KMS-11 (cell line): ENCODE measurements at regions not wholly inside any gene's neighbourhood (a gene's known extent, or its start where the extent isn't known, plus 50 kb on each side); places are given as distances from the start of the nearest gene placed in this dataset.
A peak's percentile ranks its signal among the peaks of the same experiment; 100 is the strongest.

Experiments
- H2AFZ ChIP-seq: fragments of 200-600 bp; sonication (generic); 2 replicates; pipeline ENCODE4 v1.6.1; 2016; ENCODE audit warnings: antibody characterized with exemption, mixed run types, low read depth
- H3K27ac ChIP-seq: fragments of 200-600 bp; sonication (generic); 2 replicates; pipeline ENCODE4 v1.6.1; 2016; ENCODE audit warnings: mild to moderate bottlenecking, mixed run types
- H3K27me3 ChIP-seq: fragments of 200-600 bp; sonication (generic); 2 replicates; pipeline ENCODE4 v1.6.1; 2017; ENCODE audit warnings: mild to moderate bottlenecking, low read depth, mixed run types, moderate library complexity; ENCODE audit not compliant: insufficient read depth
- H3K36me3 ChIP-seq: fragments of 200-600 bp; sonication (generic); 2 replicates; pipeline ENCODE4 v1.6.1; 2017; ENCODE audit warnings: mild to moderate bottlenecking, mixed run types; ENCODE audit not compliant: insufficient read depth
- H3K4me1 ChIP-seq: fragments of 200-600 bp; sonication (generic); 2 replicates; pipeline ENCODE4 v1.6.1; 2016; ENCODE audit warnings: mild to moderate bottlenecking, low read depth, mixed run types; ENCODE audit not compliant: poor library complexity, severe bottlenecking
- H3K4me2 ChIP-seq: fragments of 200-600 bp; sonication (generic); 2 replicates; pipeline ENCODE4 v1.7.0; 2016; ENCODE audit warnings: mild to moderate bottlenecking, mixed run types
- H3K4me3 ChIP-seq: fragments of 200-600 bp; sonication (generic); IDR thresholded peaks from 2 replicates; pipeline ENCODE4 v1.6.1; 2017; ENCODE audit warnings: low read depth, low read length, mixed read lengths; ENCODE audit not compliant: insufficient read depth
- H3K79me2 ChIP-seq: fragments of 200-600 bp; sonication (generic); 2 replicates; pipeline ENCODE4 v1.6.1; 2016; ENCODE audit warnings: low read depth, mixed run types; ENCODE audit not compliant: insufficient read depth
- H3K9ac ChIP-seq: fragments of 200-600 bp; sonication (generic); 2 replicates; pipeline ENCODE4 v1.6.1; 2016; ENCODE audit warnings: mild to moderate bottlenecking, mixed run types
- H4K20me1 ChIP-seq: fragments of 200-600 bp; sonication (generic); 2 replicates; pipeline ENCODE4 v1.6.1; 2016; ENCODE audit warnings: mild to moderate bottlenecking, mixed run types; ENCODE audit not compliant: insufficient read depth
- TF ChIP-seq, protein P1 (sequence below): fragments of 200-600 bp; sonication (generic); conservative IDR thresholded peaks from 2 replicates; pipeline ENCODE4 v1.6.1; 2017; ENCODE audit warnings: low read depth, mild to moderate bottlenecking, antibody characterized with exemption, low read length, moderate library complexity, mixed read lengths

DNA sequence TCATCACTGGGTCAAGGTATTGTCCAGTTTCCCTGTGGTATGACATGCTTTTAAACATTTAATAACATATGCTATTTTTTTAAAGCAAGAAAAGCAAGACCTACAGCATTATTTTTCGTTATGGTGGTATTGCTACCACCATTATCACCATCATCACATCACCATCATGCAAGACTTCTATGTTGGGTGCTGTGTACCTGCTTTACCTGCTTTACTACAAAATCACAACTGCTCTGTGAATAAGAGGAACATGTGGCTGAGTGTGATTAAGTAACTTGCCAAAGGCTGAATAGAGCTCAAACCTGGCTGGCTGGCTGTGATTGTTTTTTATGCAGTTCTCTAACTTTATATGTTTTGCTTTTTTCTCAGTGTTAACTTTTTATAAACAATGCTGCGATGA is 140.8 kb upstream of the CLINT1 start:
- Histone ChIP-seq H4K20me1 (no peaks in the 10 kb centered on the region), H3K4me2 (no peak overlapping the region), H3K79me2 (no peaks in the 10 kb centered on the region), H3K4me3 (no peak overlapping the region), H3K4me1 (peaks cover 1% of the 10 kb centered on the region), H3K27ac (no peak overlapping the region), H3K36me3 (no peaks in the 10 kb centered on the region), H3K9ac (no peak overlapping the region), H2AFZ (no peak overlapping the region), H3K27me3 (no peaks in the 10 kb centered on the region)
- TF ChIP-seq, protein P1, sequence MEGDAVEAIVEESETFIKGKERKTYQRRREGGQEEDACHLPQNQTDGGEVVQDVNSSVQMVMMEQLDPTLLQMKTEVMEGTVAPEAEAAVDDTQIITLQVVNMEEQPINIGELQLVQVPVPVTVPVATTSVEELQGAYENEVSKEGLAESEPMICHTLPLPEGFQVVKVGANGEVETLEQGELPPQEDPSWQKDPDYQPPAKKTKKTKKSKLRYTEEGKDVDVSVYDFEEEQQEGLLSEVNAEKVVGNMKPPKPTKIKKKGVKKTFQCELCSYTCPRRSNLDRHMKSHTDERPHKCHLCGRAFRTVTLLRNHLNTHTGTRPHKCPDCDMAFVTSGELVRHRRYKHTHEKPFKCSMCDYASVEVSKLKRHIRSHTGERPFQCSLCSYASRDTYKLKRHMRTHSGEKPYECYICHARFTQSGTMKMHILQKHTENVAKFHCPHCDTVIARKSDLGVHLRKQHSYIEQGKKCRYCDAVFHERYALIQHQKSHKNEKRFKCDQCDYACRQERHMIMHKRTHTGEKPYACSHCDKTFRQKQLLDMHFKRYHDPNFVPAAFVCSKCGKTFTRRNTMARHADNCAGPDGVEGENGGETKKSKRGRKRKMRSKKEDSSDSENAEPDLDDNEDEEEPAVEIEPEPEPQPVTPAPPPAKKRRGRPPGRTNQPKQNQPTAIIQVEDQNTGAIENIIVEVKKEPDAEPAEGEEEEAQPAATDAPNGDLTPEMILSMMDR: no peak

DNA sequence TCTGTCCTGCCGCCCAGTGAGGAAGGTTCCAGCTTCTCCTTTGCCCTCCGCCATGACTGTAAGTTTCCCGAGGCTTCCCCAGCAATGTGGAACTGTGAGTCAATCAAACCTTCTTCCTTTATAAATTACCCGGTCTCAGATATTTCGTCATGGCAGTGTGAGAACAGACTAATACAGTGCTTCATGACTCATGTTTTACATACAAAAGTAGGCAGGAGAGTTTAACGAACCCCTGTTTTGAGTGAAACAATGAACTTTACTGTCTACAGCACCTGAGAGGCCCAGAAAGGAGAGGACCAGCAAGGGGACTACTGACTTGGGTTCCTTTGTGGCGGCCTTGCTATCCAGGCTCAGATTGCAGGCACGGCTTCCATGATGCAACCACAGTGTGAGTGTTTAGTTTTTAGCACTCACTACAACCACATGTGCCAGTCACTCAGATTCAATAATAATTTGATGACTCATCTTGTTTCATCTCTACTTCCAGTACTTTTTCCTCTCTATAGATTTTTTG is 139.1 kb upstream of the CLINT1 start:
- Histone ChIP-seq H3K79me2 (no peaks in the 10 kb centered on the region), H3K9ac (no peak overlapping the region), H3K27ac (no peak overlapping the region), H3K27me3 (no peaks in the 10 kb centered on the region), H3K4me1 (peaks cover 11% of the 10 kb centered on the region), H2AFZ (no peak overlapping the region), H3K4me2 (no peak overlapping the region), H3K36me3 (no peaks in the 10 kb centered on the region), H3K4me3 (no peak overlapping the region), H4K20me1 (no peaks in the 10 kb centered on the region)
- TF ChIP-seq, protein P1: no peak

DNA sequence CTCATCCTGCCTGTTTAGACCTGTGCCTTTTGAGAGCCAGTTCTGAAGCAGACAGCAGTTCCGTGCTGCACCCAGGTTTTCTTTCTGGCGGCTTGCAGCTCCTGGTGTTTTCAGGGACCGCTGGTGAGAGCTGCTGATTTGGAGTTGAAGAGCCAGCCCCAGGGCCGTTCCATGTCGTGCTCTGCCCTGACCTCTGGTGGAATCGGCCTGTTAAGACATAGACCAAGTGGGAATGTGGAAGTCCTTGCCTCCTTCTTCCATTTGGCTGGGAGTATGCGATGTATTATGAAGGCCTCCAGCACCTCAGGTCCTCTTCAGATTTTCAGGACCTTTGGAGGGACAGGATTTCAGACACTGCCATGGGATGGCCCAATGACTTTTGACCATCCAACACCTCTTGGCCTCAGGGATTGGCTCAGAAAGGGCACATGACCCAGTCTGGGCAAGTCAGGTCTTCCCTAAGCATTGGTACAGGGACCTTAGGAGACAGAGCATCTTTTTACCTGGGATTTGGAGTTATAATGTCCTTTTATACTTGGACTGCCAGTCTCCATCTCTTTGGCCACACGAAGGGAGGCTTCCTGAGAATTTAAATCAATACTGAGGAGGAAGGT is 136.1 kb upstream of the CLINT1 start:
- no peak overlapping the region for H3K4me3 ChIP-seq
- TF ChIP-seq, protein P1: peak; percentile 71
- H3K4me1 ChIP-seq: peaks cover 11% of the 10 kb centered on the region
- peak overlapping the region; percentile 39; the same call in 1 of the 2 replicates for H2AFZ ChIP-seq
- no peaks in the 10 kb centered on the region for H3K36me3 ChIP-seq
- H3K27ac ChIP-seq: no peak overlapping the region
- no peaks in the 10 kb centered on the region for H4K20me1 ChIP-seq
- H3K4me2 ChIP-seq: peak overlapping the region; percentile 40
- no peaks in the 10 kb centered on the region for H3K79me2 ChIP-seq
- no peak overlapping the region for H3K9ac ChIP-seq
- no peaks in the 10 kb centered on the region for H3K27me3 ChIP-seq

DNA sequence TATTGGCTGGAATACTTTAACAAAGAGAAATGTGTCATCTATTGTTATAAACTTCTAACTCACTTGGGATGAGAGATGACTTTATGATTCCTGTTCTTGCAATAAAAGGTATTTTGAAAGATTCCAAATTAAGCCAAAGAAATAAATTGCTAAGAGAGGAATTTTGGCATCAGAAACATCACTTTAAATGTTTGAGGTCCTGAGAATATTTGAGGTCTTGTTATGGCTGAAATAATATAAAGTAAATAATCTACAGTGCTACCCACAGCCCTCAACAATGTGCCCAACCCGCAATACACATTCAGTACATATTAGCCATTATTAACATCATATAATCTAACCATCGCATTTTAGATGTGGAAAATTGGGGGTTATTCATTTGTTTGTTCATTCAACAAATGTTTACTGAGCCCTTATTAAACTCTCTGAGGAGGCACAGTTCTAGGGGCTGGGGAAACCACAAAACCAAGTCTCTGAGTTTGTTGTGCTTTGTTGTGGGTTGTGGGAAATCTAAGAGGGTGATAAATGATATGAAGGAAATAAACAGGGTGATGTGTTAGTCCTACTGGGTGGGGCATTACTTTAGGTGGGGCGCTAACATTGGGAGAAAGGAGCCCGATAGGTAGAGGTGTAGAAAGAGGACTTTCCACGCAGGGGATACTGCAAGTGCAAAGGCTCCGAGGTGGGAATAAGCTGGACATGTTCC is 135.2 kb upstream of the CLINT1 start:
- Histone ChIP-seq H2AFZ (peak overlapping the region; percentile 39; the same call in 1 of the 2 replicates), H3K4me1 (peaks cover 11% of the 10 kb centered on the region), H3K27me3 (no peaks in the 10 kb centered on the region), H3K4me3 (no peak overlapping the region), H3K36me3 (no peaks in the 10 kb centered on the region), H3K4me2 (peak overlapping the region; percentile 40), H4K20me1 (no peaks in the 10 kb centered on the region), H3K27ac (no peak overlapping the region), H3K79me2 (no peaks in the 10 kb centered on the region), H3K9ac (no peak overlapping the region)
- TF ChIP-seq, protein P1: no peak
